Endodermal cell (in vitro differentiated cells): ENCODE measurements at regions not wholly inside any gene's neighbourhood (a gene's known extent, or its start where the extent isn't known, plus 50 kb on each side); places are given as distances from the start of the nearest gene placed in this dataset.

Experiments
- DNase-seq: peaks from one replicate; pipeline ENCODE4 v3.0.0-alpha.2; 2017
- H3K27ac ChIP-seq: 2 replicates; pipeline ENCODE4 v1.5.1; 2013; ENCODE audit warnings: mild to moderate bottlenecking, low read depth, low read length, moderate library complexity
- H3K27me3 ChIP-seq: 2 replicates; pipeline ENCODE4 v1.6.1; 2013; ENCODE audit warnings: mild to moderate bottlenecking, low read length, moderate library complexity; ENCODE audit not compliant: insufficient read depth, control insufficient read depth, poor library complexity, severe bottlenecking
- H3K36me3 ChIP-seq: 2 replicates; pipeline ENCODE4 v1.7.0; 2013; ENCODE audit warnings: mild to moderate bottlenecking, low read length, moderate library complexity; ENCODE audit not compliant: control insufficient read depth, insufficient read depth
- H3K4me1 ChIP-seq: one replicate; pipeline ENCODE4 v1.7.0; 2013; ENCODE audit warnings: low read length; ENCODE audit not compliant: control insufficient read depth, insufficient read depth
- H3K4me3 ChIP-seq: 2 replicates; pipeline ENCODE4 v1.5.1; 2013; ENCODE audit warnings: mild to moderate bottlenecking, low read length, moderate library complexity
- H3K9ac ChIP-seq: 2 replicates; pipeline ENCODE4 v1.6.1; 2013; ENCODE audit warnings: mild to moderate bottlenecking, low read length, moderate library complexity; ENCODE audit not compliant: poor library complexity, severe bottlenecking; ENCODE audit errors: extremely low read depth
- H3K9me3 ChIP-seq: 2 replicates; pipeline ENCODE4 v1.6.1; 2013; ENCODE audit warnings: mild to moderate bottlenecking, low read length, moderate library complexity; ENCODE audit not compliant: control insufficient read depth
- H3K27ac Mint-ChIP-seq: 2 replicates; pipeline ENCODE4 v1.8.0; 2020; ENCODE audit warnings: mixed read lengths
- H3K27me3 Mint-ChIP-seq: 2 replicates; pipeline ENCODE4 v1.8.0; 2021; ENCODE audit warnings: mild to moderate bottlenecking, mixed read lengths; ENCODE audit not compliant: insufficient read depth
- H3K36me3 Mint-ChIP-seq: 2 replicates; pipeline ENCODE4 v1.8.0; 2020; ENCODE audit warnings: low read depth, mixed read lengths
- H3K4me1 Mint-ChIP-seq: 2 replicates; pipeline ENCODE4 v1.8.0; 2020; ENCODE audit warnings: mixed read lengths
- H3K4me3 Mint-ChIP-seq: 2 replicates; pipeline ENCODE4 v1.8.0; 2020; ENCODE audit warnings: mild to moderate bottlenecking, moderate library complexity, mixed read lengths
- H3K9me3 Mint-ChIP-seq: 2 replicates; pipeline ENCODE4 v1.8.0; 2020; ENCODE audit warnings: mild to moderate bottlenecking, mixed read lengths
- CTCF ChIP-seq: fragments of 200-600 bp; sonication (generic); conservative IDR thresholded peaks from 2 replicates; pipeline ENCODE4 v1.5.0; 2021; ENCODE audit warnings: antibody characterized with exemption, mild to moderate bottlenecking
- WGBS, 2 experiments: methylation state at CpG; one replicate each; pipeline versions ENCODE4 v1.1.5 to v1.1.7; 2013; ENCODE audit warnings: missing lambda C conversion rate in 2 of 2, mixed read lengths in 1 of 2; ENCODE audit not compliant: insufficient coverage in 1 of 2, insufficient read length in 1 of 2; 5-methylcytosine and 5-hydroxymethylcytosine counted together

- Histone ChIP-seq H3K27ac (no peak overlapping the region), H3K9ac (no peak overlapping the region), H3K27me3 (no peaks in the 10 kb centered on the region), H3K36me3 (no peaks in the 10 kb centered on the region), H3K9me3 (peaks cover 4% of the 10 kb centered on the region), H3K4me1 (no peaks in the 10 kb centered on the region), H3K4me3 (no peak overlapping the region)
- H3K27ac Mint-ChIP-seq = no peak overlapping the region
- 88 to 100% methylated on average over 1 to 2 of the region's 3 CpGs for WGBS, 2 experiments
- no peaks in the 10 kb centered on the region for H3K4me1 Mint-ChIP-seq
- DNase-seq = no peak
- H3K9me3 Mint-ChIP-seq = peaks cover 13% of the 10 kb centered on the region
- H3K27me3 Mint-ChIP-seq = peaks cover 11% of the 10 kb centered on the region
- TF ChIP-seq CTCF = no peak
- H3K4me3 Mint-ChIP-seq = no peak overlapping the region
- no peaks in the 10 kb centered on the region for H3K36me3 Mint-ChIP-seq
Measured at GRCh38 chr3:104901396-104901795, 465.3 kb upstream of the ALCAM start.

GRCh38 chr3:104903064-104903463 is 463.6 kb upstream of the ALCAM start:
- Histone ChIP-seq H3K9ac (no peak overlapping the region), H3K27me3 (no peaks in the 10 kb centered on the region), H3K4me1 (no peaks in the 10 kb centered on the region), H3K36me3 (no peaks in the 10 kb centered on the region), H3K9me3 (peaks cover 4% of the 10 kb centered on the region), H3K4me3 (no peak overlapping the region), H3K27ac (no peak overlapping the region)
- H3K4me3 Mint-ChIP-seq = no peak overlapping the region
- H3K4me1 Mint-ChIP-seq = no peaks in the 10 kb centered on the region
- DNase-seq = no peak
- H3K9me3 Mint-ChIP-seq = peaks cover 23% of the 10 kb centered on the region
- TF ChIP-seq CTCF = no peak
- 63 to 89% methylated on average over 1 of the region's 3 CpGs for WGBS, 2 experiments
- peaks cover 11% of the 10 kb centered on the region for H3K27me3 Mint-ChIP-seq
- H3K36me3 Mint-ChIP-seq = peaks cover 3% of the 10 kb centered on the region
- H3K27ac Mint-ChIP-seq = no peak overlapping the region

- Histone ChIP-seq H3K27ac (no peak overlapping the region), H3K4me3 (no peak overlapping the region), H3K4me1 (no peaks in the 10 kb centered on the region), H3K9me3 (peaks cover 4% of the 10 kb centered on the region), H3K27me3 (no peaks in the 10 kb centered on the region), H3K9ac (no peak overlapping the region), H3K36me3 (no peaks in the 10 kb centered on the region)
- WGBS, 2 experiments = 93 to 96% methylated on average over 5 to 17 of the region's 17 CpGs
- DNase-seq = no peak
- Mint-ChIP-seq H3K4me3 (no peak overlapping the region), H3K9me3 (peaks cover 23% of the 10 kb centered on the region), H3K27me3 (peaks cover 10% of the 10 kb centered on the region), H3K36me3 (peaks cover 3% of the 10 kb centered on the region), H3K4me1 (no peaks in the 10 kb centered on the region), H3K27ac (no peak overlapping the region)
- no peak for TF ChIP-seq CTCF
Measured at GRCh38 chr3:104906001-104906639, 460.6 kb upstream of the ALCAM start.
